AG04450 (cell line): ENCODE measurements at regions not wholly inside any gene's neighbourhood (a gene's known extent, or its start where the extent isn't known, plus 50 kb on each side); places are given as distances from the start of the nearest gene placed in this dataset.

Experiments
- CTCF ChIA-PET: fragments of 300-600, 350-600 bp; formaldehyde crosslinking; extraction: SDS; loops from one replicate; lab custom pipeline; 2022; ENCODE audit warnings: antibody characterized with exemption, inconsistent platforms; lab: Charles Lee
- POLR2A ChIA-PET: fragments of 350-600 bp; formaldehyde crosslinking; extraction: SDS; loops from one replicate; lab custom pipeline; 2021; ENCODE audit warnings: antibody characterized with exemption, inconsistent platforms; lab: Yijun Ruan, JAX
- DNase-seq: peaks from one replicate; pipeline ENCODE4 v3.0.0-alpha.2; 2011; ENCODE audit warnings: low read depth, low spot score
- H3K27ac ChIP-seq: one replicate; pipeline ENCODE4 v1.5.1; 2012; ENCODE audit warnings: low read depth, low read length, control low read depth
- H3K27me3 ChIP-seq: one replicate; pipeline ENCODE4 v1.6.0; 2012; ENCODE audit warnings: low read length; ENCODE audit not compliant: control insufficient read depth, insufficient read depth
- H3K4me3 ChIP-seq: 2 replicates; pipeline ENCODE4 v1.5.1; 2011; ENCODE audit warnings: mild to moderate bottlenecking, low read depth, low read length, control low read depth
- H3K9me3 ChIP-seq: 2 replicates; pipeline ENCODE4 v1.5.1; 2012; ENCODE audit warnings: low read length; ENCODE audit not compliant: control insufficient read depth, insufficient read depth
- TF ChIP-seq, protein P1 (sequence below): IDR thresholded peaks from 2 replicates; pipeline ENCODE4 v1.5.1; 2011; ENCODE audit warnings: low read depth, low read length, control low read depth, inconsistent platforms

DNA sequence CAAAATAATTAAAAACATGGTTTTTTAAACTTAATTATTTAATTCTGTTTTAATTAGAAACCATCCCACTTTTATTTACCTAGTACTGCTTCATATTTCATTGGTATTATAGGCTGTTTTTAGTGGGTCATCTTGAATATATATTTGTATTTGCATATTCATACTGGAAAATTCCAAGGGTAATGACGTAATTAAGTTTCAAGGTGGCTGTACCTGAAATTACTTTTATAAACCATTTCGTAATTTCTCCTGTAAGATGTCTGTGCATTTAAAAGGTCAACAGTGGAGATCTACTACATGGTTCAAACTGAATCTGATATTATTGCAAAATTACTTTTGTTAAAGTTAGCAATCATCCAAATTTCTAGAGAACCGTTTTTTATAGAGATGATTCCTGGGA lies 133.8 kb upstream of the NAALADL2 start:
- TF ChIP-seq, protein P1, sequence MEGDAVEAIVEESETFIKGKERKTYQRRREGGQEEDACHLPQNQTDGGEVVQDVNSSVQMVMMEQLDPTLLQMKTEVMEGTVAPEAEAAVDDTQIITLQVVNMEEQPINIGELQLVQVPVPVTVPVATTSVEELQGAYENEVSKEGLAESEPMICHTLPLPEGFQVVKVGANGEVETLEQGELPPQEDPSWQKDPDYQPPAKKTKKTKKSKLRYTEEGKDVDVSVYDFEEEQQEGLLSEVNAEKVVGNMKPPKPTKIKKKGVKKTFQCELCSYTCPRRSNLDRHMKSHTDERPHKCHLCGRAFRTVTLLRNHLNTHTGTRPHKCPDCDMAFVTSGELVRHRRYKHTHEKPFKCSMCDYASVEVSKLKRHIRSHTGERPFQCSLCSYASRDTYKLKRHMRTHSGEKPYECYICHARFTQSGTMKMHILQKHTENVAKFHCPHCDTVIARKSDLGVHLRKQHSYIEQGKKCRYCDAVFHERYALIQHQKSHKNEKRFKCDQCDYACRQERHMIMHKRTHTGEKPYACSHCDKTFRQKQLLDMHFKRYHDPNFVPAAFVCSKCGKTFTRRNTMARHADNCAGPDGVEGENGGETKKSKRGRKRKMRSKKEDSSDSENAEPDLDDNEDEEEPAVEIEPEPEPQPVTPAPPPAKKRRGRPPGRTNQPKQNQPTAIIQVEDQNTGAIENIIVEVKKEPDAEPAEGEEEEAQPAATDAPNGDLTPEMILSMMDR = no peak
- CTCF ChIA-PET = no interaction called here
- Histone ChIP-seq H3K27me3 (no peaks in the 10 kb centered on the region), H3K4me3 (no peak overlapping the region), H3K27ac (no peak overlapping the region), H3K9me3 (no peaks in the 10 kb centered on the region)
- DNase-seq = no peak
- POLR2A ChIA-PET = no interaction called here

DNA sequence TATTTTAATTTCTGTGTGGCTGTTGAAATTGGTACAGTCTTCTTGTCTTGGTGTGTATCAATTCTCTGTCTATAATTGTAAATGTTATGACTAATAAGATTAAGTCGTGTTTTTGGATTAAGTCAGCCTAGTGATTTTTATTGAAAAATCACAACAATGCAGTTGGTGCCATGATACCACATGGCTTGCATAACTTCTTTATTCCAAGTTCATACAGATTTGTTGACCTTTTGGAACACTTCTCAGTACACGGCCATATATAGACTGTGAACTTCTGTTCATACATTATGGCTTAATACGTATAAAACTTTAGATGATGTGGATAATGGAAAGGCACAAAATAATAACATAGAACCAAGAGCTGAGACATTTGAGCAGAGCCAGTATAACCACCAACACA lies 121.2 kb upstream of the NAALADL2 start:
- POLR2A ChIA-PET = no interaction called here
- peaks cover 15% of the 10 kb centered on the region for H3K9me3 ChIP-seq
- H3K4me3 ChIP-seq = no peak overlapping the region
- H3K27ac ChIP-seq = no peak overlapping the region
- TF ChIP-seq, protein P1 = no peak
- CTCF ChIA-PET = no interaction called here
- no peaks in the 10 kb centered on the region for H3K27me3 ChIP-seq
- no peak for DNase-seq

DNA sequence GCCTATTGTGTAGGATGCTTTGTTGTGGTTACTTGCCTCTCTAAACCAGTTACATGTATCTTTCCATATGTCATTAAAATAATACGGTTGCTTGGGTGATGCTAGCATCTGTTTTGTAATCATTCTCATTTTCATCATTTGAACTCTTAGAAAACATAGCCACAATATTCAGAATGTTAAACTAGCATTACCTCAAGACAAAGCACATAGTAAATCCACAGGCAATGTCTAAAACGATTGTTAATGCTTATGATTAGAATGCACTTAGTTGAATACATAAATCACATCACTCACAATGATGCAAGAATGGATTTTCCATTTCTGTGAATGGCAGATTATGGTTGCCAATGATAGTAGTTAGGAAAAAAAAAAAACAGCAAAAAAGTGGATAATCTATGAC lies 110.0 kb upstream of the NAALADL2 start:
- ChIA-PET CTCF (no interaction called here), POLR2A (no interaction called here)
- Histone ChIP-seq H3K4me3 (no peak overlapping the region), H3K27me3 (no peaks in the 10 kb centered on the region), H3K9me3 (no peaks in the 10 kb centered on the region; the same call in 1 of the 2 replicates), H3K27ac (no peak overlapping the region)
- TF ChIP-seq, protein P1 = no peak
- DNase-seq = no peak

DNA sequence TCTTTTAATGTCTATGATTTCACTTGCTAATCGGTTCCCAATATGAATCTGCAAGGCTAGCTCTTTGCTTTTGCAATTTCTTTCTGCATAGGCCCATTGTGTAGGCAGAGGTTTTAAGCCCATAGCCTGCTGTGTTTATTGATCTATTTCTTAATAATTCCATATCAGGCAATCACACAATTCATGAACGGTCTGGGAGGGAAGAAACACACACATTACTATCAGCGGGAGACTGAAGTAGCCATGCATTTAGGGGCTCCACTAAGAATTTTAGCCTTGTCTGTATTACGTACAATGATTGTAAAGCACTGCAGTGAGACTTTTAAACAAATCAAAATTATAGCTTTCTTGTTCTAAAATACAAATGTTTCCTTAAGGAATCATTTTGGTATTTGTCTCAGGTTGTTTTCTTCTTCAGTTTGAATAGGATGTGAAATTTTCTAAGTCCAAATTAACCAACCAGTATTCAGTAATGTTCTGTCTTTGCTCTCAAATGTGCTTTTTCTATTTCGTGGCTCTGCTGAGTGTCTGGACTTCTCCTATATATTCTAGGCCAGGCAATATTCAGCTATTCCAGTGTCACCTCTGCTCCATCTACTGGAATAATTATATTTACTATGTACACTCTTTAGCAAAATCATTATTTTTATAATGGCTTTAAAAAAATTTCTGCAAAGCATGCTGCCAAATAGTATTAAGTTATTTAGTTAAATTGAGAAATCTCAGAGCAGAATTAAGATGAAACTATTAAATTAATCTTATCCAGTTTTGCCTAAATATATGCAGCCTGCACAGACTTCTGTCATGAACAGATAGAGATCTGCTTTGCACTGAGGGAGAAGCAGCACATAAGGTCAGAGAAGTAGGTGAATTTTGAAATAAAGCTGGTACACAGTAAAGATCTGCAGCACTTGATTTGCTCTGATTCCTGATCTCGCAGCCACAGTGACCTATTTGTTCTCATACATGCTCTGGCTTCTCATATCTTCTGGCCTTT lies 103.0 kb upstream of the NAALADL2 start:
- no peaks in the 10 kb centered on the region for H3K27me3 ChIP-seq
- TF ChIP-seq, protein P1 = no peak
- H3K27ac ChIP-seq = no peak overlapping the region
- no peaks in the 10 kb centered on the region; the same call in 1 of the 2 replicates for H3K9me3 ChIP-seq
- no peak overlapping the region for H3K4me3 ChIP-seq
- POLR2A ChIA-PET = no interaction called here
- no peak for DNase-seq
- CTCF ChIA-PET = no interaction called here

DNA sequence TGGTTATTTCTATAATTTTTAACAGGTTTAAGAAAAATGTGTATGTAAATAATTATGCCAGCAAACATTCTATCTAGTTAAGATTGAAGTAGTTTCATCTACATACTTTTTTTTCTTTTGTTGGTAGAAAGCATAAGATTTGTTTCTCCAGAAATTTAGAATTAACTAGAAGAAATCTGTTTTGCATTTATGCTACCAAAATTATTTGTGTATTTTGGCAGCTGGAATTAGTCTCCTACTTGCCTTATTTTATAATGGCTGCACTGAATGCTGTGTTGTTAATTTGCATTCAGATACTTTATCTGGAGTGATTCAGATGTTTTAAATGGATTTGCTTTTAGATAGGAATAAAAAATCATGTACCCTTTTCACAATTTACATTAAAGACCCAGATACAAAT lies 100.2 kb upstream of the NAALADL2 start:
- no peaks in the 10 kb centered on the region for H3K27me3 ChIP-seq
- no peak for DNase-seq
- H3K27ac ChIP-seq = no peak overlapping the region
- no peak overlapping the region for H3K4me3 ChIP-seq
- ChIA-PET CTCF (no interaction called here), POLR2A (no interaction called here)
- TF ChIP-seq, protein P1 = no peak
- no peaks in the 10 kb centered on the region for H3K9me3 ChIP-seq
